ENCODE measurements at regions not wholly inside any gene's neighbourhood (a gene's known extent, or its start where the extent isn't known, plus 50 kb on each side); places are given as distances from the start of the nearest gene placed in this dataset.

GRCh38 chr2:222043897-222044296, 254.9 kb downstream of the PAX3 start:
- TF ChIP-seq POLR2A (IDR thresholded peaks at IDR 0.05) = no peak
- TF ChIP-seq, protein P1, sequence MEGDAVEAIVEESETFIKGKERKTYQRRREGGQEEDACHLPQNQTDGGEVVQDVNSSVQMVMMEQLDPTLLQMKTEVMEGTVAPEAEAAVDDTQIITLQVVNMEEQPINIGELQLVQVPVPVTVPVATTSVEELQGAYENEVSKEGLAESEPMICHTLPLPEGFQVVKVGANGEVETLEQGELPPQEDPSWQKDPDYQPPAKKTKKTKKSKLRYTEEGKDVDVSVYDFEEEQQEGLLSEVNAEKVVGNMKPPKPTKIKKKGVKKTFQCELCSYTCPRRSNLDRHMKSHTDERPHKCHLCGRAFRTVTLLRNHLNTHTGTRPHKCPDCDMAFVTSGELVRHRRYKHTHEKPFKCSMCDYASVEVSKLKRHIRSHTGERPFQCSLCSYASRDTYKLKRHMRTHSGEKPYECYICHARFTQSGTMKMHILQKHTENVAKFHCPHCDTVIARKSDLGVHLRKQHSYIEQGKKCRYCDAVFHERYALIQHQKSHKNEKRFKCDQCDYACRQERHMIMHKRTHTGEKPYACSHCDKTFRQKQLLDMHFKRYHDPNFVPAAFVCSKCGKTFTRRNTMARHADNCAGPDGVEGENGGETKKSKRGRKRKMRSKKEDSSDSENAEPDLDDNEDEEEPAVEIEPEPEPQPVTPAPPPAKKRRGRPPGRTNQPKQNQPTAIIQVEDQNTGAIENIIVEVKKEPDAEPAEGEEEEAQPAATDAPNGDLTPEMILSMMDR (IDR thresholded peaks at IDR 0.05 in 8 of 11, conservative IDR thresholded peaks at IDR 0.05 in 3 of 11) = no peak
